T1000 (cell line): ENCODE measurements at regions not wholly inside any gene's neighbourhood (a gene's known extent, or its start where the extent isn't known, plus 50 kb on each side); places are given as distances from the start of the nearest gene placed in this dataset.
A peak's percentile ranks its signal among the peaks of the same experiment; 100 is the strongest.

Experiments
- DNase-seq: peaks from one replicate; lab custom pipeline; 2025; ENCODE audit warnings: mixed read lengths; lab: John Stamatoyannopoulos, UW

DNA sequence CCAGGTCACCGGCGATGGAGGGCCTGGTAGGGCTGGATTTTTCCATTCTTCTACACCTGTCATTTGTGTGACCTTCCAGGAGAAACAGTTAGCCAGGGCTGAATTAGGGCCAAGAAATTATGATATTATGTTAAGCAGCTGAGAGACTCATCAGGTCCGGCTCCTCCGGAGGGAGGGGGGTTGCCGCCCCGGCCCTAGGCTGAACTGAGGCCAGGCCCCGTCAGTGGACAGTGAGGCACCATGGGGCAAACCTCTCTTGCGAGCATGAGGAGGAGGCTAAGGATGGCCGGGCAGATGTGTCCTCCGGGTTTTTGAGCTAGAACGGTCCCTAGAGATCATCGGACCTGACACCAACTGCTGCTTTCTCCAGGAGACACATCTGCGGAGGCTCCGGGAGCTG is 150.1 kb downstream of the SOX11 start:
- no peak for DNase-seq

DNA sequence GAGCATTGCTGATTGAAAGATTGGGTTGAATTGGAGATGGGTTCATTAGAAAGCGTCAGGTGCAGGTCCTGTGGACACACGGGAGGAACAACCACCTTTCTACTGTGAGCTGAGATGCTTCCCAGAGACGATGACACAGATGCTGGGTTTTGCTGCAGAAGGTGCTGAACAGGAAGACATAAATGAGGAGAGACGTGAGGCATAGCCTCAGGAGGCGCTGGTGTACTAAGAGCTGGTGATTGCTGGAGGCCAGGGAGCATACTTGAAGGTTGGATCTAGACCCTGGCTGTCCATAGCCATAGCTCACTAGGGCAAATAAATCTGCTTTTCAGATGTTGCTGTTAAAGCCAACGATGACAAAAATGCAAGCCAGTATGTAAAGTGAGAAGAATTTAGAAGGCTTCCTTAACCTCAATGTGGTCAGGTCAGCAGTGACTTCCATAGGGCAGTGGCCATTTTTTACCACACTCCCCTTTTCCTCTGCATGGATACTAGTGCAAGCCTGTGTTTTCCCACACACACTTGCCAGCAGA is 153.7 kb downstream of the SOX11 start:
- DNase-seq: no peak

DNA sequence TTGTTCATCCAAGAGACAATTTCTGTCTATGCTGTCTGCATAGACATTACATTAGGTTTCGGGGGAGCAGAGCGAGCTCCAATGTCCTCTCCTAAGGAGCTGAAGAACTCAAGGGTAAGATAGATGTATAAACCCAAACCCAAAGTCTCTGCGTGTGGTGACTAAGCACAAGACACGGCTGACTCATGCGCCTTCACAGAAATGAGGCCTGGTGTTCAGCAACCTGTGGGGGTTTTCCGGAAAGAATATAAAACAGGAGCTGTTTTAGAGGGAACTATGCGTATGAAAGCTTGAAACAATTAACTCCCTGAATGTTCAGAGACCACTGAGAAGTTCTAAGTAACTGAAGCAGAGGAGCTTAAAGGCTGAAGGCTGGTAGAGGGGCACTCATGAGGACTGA is 154.7 kb downstream of the SOX11 start:
- no peak for DNase-seq

DNA sequence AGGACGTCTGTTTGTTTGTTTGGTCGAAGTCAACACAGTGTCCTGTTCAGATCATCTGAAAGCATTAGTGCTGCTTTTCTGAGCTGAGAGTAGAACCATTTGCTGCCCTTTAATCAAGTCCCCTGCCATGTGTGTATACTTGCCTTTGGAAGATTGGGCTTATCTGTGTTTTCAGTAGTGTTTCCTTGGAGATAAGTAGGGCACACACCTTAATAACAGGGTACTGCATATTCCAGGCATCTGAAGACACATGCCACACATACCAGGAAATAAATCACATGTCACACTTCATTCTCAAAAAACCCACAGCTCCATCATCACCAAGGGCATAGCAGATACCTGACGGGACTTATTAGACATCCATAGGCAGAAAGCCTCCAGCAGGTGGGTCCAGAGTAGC is 157.4 kb downstream of the SOX11 start:
- DNase-seq: no peak

DNA sequence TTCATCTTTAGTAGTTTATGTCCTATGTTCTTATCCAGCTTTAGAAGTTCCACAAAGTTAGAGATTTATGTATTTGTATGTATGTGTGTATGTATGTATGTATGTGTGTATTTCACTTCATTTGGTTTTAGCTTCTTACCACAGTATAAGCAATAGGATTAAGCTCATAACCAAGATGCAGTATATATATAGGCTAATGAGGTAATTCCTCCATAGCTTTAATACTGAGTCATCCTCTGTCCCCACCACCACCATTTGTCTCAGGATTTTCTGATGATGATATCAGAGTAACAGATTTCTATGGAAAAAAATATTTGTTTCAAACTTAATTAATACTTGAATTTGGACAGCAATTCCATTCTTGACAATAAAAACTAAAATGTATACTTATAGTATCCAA is 159.2 kb downstream of the SOX11 start:
- DNase-seq: no peak

DNA sequence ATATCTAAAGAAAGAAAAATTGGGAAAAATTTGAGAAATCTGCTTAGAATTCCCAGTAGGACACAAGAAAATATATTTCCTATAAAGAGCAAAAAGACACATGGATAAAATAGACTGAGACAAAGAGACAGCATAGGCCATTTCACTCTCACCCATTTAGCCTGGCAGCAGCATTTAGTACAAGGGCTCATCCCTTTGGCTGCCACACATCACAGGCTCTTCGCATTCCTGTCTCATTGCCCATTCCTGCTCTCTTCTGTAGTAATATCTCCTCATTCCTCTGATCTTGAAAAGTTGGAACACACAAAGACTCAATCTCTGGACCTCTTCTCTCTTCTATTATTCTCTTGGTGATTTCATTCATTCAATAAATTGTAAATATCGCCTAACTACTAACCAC is 162.6 kb downstream of the SOX11 start:
- DNase-seq: no peak

DNA sequence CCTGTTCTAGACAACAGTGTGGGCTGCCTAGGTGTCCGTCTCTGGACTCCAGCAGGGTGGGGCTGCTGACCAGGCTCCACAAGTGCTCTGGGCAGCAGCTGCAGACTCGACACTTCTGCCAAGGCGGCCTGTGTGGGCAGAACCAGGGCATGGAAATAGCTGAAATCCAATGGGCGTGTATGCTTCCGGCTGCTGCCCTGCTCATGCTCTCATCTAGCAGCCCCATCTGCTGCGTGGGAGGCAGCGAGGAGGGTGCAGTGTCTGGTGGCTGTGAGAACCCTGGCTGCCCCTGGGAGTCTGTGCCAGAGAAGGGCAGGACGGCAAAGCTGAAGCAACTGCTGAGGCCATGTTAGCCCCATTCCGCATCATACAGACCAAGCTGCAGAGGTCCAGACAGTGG is 174.9 kb downstream of the SOX11 start:
- DNase-seq: no peak

DNA sequence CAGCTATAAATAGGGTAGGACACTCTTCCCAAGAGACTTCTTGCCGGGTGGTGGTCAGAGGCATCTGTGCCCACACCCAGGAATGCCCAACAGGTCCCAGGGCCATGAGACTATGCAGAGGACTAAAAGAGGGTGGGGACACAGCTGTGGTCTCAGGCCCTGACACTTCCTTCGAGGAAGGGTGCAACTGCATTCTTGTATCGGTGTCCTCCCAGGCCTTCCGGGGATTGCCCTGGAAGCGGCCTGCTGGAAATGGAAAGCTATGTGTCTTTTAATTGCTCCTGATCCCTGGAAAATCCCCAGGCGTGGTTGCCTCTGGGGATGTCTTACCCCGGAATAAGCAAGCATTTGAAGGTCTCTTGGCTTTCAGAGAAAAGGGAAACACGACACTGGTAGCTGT is 176.7 kb downstream of the SOX11 start:
- DNase-seq: no peak

DNA sequence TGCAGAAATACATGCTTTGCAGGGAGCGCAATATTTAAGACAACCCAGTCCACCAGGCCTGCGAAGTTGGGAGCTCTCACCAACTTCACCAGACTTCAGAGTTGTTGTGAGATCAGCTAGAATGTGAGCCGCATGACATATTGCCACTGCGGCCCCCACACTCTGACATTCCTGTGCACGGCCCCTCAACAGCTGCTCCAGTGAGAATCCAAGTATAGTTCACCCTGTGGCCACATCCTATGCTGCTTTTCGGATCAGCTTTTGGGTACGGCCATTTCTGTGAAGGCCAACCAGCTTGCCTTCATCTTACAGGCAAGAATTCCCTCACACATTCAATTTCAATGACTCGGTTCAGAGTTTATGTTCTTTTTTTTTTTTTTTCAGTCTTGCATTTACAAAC is 177.8 kb downstream of the SOX11 start:
- no peak for DNase-seq

DNA sequence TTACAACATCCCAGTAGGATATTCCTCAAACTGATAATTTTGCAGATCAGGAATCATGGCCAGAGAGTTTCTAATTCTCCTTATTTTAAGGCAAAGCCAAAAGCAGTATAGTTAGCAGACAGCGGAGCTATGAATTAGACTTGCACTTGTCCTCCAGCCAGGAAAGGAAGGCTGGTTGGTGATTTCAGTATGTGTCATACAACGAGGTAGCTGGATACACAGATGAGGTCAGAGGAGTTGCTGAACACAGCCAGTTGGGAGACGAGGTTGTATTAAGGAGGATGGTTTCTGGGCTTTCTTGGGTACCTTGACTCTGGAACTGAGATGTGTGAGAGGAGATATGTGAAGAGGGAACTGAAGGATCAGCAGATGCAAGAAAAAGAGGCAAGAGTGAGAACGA is 185.2 kb downstream of the SOX11 start:
- no peak for DNase-seq

DNA sequence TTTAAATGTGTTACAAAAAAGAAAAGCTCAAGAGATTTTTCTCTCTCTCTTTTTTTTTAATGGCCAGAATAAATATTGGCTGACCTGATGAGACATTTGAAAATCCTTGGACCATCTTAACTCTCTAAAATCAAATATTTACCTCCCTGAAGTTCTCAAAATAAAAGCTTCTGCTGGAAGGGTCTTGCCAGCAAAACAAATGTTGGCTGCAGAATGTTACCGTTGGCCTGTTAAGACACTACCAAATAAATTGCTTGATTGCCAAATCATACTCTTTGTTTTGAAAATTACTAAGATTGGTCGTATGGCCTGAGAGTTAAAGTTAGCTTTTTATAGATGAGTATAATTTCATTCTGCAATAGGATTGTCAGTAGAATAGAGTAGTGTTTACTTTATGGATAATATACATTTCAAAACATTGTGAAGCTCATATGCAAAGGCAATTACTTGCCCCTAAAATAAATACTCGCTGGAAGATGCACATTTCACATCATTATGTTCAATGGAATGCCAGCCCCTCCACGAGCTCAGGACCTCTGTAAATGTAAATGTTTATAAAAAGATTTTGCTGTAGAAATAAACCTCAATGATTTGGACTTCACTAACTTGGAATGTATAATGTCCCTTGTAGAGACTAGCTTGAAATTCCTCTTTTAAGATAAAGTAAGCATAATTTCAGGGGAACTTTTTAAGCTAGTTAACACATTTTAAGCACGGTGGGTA is 193.4 kb downstream of the SOX11 start:
- no peak for DNase-seq

DNA sequence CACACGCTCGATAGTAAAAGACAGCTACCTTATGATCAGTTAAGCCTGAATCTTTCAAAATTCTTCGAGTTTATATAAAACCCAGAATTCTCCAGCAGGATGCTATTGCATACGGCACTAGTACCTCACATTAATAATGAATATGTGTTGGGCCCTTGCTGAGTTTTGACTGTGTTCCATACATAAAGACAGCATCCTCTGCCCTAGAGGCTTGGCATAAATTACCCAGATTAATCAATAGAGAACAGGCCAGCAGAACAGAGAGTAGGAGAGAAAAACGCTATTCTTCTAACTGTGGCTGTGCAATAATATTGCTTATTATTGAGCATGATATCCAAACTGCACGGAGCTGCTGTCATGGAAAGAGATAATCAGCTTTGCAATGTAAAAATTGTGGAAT is 194.3 kb downstream of the SOX11 start:
- DNase-seq: no peak

DNA sequence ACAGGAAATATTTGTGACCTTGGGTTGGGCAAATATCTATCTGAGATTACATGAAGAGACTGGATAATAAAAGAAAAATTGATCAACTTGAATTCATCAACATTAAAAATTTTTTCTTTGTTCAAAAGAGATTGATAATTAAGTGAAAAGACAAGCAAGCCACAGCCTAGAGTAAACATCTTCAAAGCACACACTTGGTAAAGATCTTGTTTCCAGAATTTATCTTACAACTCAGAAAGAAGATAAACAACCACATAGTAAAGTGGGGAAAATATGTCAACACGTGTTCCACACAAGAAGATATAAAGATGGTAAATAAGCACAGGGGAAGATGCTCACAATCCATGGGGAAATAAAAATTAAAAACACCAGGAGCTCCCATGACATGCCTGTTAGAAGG is 195.9 kb downstream of the SOX11 start:
- no peak for DNase-seq

DNA sequence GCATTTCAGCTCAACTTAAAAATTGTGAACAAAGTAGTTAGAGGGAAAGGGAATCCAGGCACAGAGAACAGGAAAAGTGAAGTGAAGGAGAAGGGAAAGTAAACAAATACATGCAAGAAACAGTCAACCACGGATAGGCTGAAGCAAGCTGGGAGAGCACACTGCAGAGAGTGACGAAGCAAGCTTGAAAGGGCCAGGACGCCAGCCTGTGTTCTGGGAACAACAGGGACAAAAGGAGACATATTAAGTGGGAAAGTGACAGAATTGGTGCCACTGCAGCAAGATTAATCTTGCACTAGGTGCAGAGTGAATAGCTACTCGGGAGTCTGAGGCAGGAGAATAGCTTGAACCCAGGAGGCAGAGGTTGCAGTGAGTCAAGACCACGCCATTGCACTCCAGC is 197.3 kb downstream of the SOX11 start:
- DNase-seq: no peak

DNA sequence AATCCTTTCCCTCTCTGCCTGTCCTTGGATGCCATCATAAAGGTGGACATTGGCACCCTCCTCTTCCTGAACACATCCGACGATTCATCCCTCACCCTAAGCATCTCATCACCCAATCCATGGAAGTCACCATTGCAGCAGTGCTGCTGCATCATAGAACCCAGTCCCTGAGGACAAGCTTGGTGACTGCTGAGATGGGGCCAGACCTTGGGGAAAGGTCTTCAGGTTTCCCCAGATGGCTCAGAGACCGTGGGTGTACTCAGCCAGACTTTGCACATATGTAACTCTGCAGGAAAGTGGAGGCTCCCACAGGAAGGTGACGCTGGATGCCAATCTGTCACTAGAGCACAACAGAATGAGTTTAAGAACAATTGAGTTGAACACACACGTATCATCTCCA is 202.2 kb downstream of the SOX11 start:
- no peak for DNase-seq

DNA sequence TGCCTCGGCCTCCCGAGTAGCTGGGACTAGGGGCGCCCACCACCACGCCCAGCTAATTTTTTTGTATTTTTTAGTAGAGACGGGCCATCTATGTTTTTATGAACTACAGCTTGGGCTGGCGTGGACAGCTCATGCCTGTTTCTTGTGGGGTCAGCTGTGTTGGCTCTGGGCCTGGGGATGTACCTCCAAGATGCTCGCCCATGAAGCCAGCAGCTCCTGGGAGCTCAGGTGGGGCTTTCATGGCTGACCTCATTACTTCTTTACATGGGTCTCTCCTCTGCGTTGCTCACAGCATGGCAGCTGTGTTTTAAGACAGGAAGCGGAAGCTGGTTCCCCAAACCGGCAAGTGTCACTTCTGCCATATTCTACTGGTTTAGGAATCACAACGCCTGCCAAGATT is 203.1 kb downstream of the SOX11 start:
- no peak for DNase-seq

DNA sequence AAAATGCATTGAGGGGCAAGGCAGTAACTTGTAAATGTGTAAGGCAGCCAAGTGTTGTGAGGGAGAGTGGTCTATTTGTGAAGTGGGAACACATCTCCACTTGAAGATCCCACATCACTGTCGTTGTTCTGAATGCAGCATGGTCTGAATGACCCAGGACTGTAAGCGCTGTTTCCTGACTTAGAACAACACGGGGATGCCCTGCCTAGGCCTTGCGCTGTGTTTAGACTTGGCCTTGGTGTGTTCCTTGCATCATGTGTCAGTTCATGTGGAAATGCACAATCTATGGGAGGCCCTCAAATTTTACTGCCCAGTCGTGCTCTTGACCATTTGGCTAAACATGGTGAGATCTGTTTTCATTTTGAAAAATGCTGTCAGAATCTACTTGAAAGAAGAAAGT is 205.1 kb downstream of the SOX11 start:
- DNase-seq: no peak

DNA sequence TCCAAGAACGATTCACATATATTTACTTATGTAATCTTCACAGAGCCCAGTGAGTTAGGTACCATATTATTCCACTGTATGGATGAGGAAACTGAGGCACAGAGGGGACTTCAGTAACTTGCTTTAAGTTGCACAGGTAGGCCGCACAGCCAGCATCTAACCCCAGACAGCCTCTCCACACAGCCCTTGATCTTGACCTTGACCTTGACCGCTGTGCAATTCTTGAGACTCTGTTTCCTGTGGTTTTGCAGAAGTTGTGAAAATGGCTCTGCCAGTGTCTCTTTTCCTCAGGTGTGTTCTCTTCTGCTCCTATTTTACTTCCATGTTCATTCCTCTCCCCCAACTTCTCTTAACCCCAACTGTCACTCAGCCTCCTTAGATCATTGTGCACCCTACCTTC is 206.5 kb downstream of the SOX11 start:
- no peak for DNase-seq

DNA sequence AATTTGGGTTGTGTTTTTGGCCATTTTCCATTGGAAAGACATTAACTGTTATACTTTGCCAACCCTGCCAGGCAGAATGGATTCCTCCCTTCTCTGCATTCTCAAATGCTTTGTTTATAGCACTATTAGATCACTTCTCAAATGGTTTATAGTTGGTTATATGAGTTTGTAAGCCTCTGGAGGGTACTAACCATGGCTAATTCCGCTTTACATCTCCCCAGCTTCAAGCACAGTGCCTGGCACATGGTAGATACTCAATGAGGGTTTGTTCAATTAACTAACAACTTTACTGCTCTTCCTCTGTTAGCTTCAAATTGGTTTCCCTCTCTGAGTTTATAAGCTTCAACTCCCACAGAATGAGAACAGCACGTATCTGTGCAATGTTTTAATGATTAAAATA is 213.5 kb downstream of the SOX11 start:
- DNase-seq: no peak

DNA sequence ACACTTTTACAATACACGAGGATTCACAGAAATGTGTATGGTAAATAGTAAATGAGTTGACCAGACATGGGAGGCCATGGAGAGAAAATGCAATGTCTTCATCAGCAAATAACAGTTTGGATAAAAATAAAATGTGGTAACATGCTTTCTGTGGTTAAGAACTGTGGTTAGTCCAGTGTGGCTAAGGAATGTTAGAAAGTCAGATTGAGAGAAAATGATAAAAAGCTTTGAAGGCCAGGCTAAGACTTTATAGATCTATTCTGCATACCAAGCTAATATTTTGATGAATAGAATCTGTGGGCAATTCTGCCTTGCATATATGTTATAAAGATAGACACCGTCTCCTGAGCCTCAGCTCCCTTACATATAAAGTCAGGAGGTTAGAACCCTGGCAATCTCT is 215.9 kb downstream of the SOX11 start:
- DNase-seq: no peak

DNA sequence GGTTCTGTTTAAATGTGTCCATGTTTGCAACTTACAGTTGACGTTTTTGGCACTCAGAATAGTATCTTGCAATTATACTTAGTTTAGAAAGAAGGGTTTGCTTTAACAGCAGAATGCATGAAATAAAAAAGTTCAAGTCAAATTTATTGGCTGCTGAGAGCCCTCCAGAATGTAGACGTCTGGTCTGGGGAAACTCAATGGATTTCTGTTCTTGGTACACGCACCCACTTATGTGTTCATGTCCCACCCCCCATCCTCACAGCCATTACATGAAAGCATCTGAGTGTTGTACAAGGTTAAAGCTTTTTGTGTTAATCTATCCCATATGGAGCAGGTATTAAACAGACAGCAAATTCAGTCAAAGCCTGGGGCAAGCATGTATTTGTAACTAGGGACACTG is 219.5 kb downstream of the SOX11 start:
- DNase-seq: no peak

DNA sequence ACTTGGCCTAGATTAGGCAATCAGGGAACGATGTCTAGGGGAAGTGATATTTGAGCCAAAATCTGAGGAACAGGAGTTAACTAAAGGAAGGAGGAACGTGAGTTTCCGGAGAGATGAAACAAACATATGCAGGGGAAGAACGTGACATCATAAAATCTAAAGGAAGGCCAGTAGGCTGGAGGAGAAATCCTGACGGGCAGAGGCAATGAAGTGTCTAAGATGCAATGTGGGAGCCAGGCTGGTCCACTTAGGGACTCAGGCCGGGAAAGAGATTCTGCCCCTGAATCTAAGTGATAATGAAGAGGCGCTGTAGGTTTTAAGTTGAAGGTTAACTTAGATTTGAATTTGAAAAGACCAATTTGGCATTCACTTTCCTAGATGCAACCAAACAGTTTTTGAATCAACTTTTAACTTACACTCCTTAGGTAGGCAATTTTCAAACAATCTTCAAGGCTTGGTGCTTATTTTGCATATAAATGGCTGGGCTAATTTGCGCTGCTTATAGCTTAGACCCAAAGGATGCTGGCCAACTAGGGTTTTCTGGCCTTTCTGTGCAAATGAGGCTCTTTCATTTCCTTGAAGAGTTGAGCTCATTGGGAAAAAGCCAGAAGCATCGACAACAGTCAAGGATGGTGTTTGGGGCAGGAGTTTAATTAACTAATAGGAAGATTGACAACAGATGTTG is 221.7 kb downstream of the SOX11 start:
- no peak for DNase-seq

DNA sequence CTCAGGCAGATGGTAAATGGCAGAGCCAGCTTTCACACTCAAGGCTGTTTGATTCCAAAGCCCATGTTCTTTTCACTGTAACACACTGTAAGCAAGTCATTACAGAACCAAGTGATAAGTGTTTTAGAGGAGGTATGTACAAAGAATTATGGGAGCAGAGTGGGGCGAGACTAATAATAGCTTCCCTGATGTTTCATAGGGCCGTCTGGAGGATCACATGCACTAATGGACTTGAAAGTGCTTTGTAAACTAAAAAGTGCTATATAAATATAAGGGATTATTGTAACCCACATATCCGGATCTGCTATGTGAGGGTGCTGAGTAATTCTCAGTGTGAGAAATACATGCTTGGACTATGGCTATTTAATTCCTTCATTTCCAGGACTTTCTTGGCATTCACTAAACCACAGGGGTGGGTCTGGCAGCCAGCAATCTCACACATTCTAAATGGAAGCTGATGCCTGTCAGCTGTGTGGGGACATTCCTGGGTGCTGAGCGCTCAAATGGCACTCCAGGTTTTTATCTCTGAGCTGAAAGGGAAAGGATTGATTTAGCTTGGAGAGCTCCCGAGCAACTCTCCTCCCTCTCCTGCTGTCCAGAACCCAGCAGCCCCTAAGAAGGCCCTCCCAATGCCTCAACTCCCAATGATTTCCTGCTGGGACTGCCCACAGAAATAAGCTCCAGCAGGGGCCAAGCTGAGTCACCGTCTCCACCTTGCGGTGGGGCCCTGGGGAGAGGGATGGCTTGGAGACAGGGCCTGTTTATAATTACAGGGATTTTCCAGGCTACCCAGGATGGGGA is 222.8 kb downstream of the SOX11 start:
- peak; percentile 62 for DNase-seq
